Activated naive CD4-positive, alpha-beta T cell treated with anti-CD3 and anti-CD28 coated beads for 36 hours (primary cell): ENCODE measurements at regions not wholly inside any gene's neighbourhood (a gene's known extent, or its start where the extent isn't known, plus 50 kb on each side); places are given as distances from the start of the nearest gene placed in this dataset.

Source experiments
- CTCF ChIA-PET: fragments of 350-600 bp; sonication (Branson Sonifier 250); formaldehyde crosslinking; loops from one replicate; lab custom pipeline; 2021; ENCODE audit warnings: antibody characterized with exemption; lab: Charles Lee
- DNase-seq: peaks from one replicate; pipeline ENCODE4 v3.0.0-alpha.2; 2020
- H3K27ac Mint-ChIP-seq: one replicate; pipeline ENCODE4 v1.8.0; 2021; ENCODE audit warnings: mild to moderate bottlenecking, mixed read lengths
- H3K27me3 Mint-ChIP-seq: one replicate; pipeline ENCODE4 v1.8.0; 2021; ENCODE audit warnings: low read depth, mixed read lengths
- H3K36me3 Mint-ChIP-seq: one replicate; pipeline ENCODE4 v1.8.0; 2021; ENCODE audit warnings: low read depth, mixed read lengths
- H3K4me1 Mint-ChIP-seq: one replicate; pipeline ENCODE4 v1.8.0; 2021; ENCODE audit warnings: low read depth, mixed read lengths
- H3K4me3 Mint-ChIP-seq: one replicate; pipeline ENCODE4 v1.8.0; 2021; ENCODE audit warnings: mild to moderate bottlenecking, moderate library complexity, mixed read lengths
- H3K9me3 Mint-ChIP-seq: one replicate; pipeline ENCODE4 v1.8.0; 2021; ENCODE audit warnings: mixed read lengths
- intact Hi-C: fragments of 100-400 bp; cut with micrococcal nuclease; formaldehyde crosslinking; loops from one replicate; pipeline ENCODE4 v1.15.1; 2023

GRCh38 chr10:29688230-29688661, 53.5 kb upstream of the SVIL start:
- intact Hi-C loops = no loop called here
- peaks cover 45% of the 10 kb centered on the region for H3K4me1 Mint-ChIP-seq
- CTCF ChIA-PET = interaction anchor here (0.6 to 1.2 kb wide), 4 partner anchors 20 to 314 kb away, joined by 3 to 4 read pairs (median 3); no protein-coding TSS in a partner anchor
- peaks cover 15% of the 10 kb centered on the region for H3K36me3 Mint-ChIP-seq
- H3K27me3 Mint-ChIP-seq = no peaks in the 10 kb centered on the region
- no peak overlapping the region for H3K4me3 Mint-ChIP-seq
- H3K27ac Mint-ChIP-seq = no peak overlapping the region
- no peak for DNase-seq
- peaks cover 11% of the 10 kb centered on the region for H3K9me3 Mint-ChIP-seq

DNA sequence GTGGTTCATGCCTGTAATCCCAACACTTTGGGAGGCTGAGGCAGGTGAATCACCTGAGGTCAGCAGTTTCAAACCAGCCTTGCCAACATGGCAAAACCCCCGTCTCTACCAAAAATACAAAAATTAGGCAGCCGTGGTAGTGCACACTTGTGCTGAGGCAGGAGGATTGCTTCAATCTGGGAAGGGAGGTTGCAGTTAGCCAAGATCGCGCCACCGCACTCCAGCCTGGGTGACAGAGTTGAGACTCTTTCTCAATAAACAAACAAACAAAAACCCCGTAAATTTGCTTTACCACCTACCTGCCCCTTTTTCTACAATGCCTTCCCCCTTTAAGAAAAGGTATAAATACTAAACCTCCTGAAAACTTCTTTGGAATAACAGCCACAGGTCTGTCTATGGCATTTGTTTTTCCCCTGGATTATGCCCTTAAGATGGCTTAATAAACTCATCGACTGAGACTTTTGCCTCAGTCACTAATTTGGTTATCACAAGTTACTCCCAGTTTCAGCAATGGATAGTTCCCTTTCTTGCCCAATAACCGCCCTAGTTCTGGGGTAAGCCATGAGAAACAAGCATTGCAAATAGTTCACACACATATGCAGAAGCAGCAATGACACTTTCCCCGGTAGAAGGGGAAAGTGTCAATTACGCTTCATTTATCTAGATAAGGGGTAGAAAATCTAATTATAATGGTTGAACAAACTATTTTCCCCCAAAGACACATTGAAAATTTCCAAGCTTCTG, 52.8 kb upstream of the SVIL start:
- H3K27me3 Mint-ChIP-seq = no peaks in the 10 kb centered on the region
- no peak overlapping the region for H3K4me3 Mint-ChIP-seq
- intact Hi-C loops = no loop called here
- no peak for DNase-seq
- peaks cover 20% of the 10 kb centered on the region for H3K36me3 Mint-ChIP-seq
- H3K9me3 Mint-ChIP-seq = peaks cover 11% of the 10 kb centered on the region
- H3K4me1 Mint-ChIP-seq = peaks cover 49% of the 10 kb centered on the region
- CTCF ChIA-PET = interaction anchor here (1.1 to 1.2 kb wide), 2 partner anchors 28 to 315 kb away, joined by 3 read pairs; no protein-coding TSS in a partner anchor
- H3K27ac Mint-ChIP-seq = no peak overlapping the region

- Mint-ChIP-seq H3K4me1 (peaks cover 60% of the 10 kb centered on the region), H3K4me3 (no peak overlapping the region), H3K9me3 (peaks cover 10% of the 10 kb centered on the region), H3K36me3 (peaks cover 21% of the 10 kb centered on the region), H3K27me3 (no peaks in the 10 kb centered on the region), H3K27ac (no peak overlapping the region)
- DNase-seq = no peak
- CTCF ChIA-PET = no interaction called here
- intact Hi-C loops = no loop called here
These were observed 50.7 kb upstream of the SVIL start for GRCh38 chr10:29685506-29685905.
